NCI-H2029 treated with DMSO at 0.1 percent for 48 hours (cell line): ENCODE measurements at regions not wholly inside any gene's neighbourhood (a gene's known extent, or its start where the extent isn't known, plus 50 kb on each side); places are given as distances from the start of the nearest gene placed in this dataset.
A peak's percentile ranks its signal among the peaks of the same experiment; 100 is the strongest.

Experiments
- DNase-seq: peaks from one replicate; lab custom pipeline; 2025; lab: John Stamatoyannopoulos, UW

GRCh38 chr10:1882180-1882579 is 144.9 kb upstream of the ADARB2 start:
- no peak for DNase-seq

GRCh38 chr10:1881636-1882035 is 144.3 kb upstream of the ADARB2 start:
- DNase-seq: no peak

- no peak for DNase-seq
Measured at GRCh38 chr10:1874533-1874932, 137.2 kb upstream of the ADARB2 start.

GRCh38 chr10:1873661-1874315 is 136.5 kb upstream of the ADARB2 start:
- DNase-seq: no peak

- no peak for DNase-seq
Measured at GRCh38 chr10:1872151-1872726, 134.9 kb upstream of the ADARB2 start.

- no peak for DNase-seq
Measured at GRCh38 chr10:1870491-1870890, 133.2 kb upstream of the ADARB2 start.

GRCh38 chr10:1869861-1870260 is 132.5 kb upstream of the ADARB2 start:
- DNase-seq: no peak

GRCh38 chr10:1860351-1860750 is 123.0 kb upstream of the ADARB2 start:
- peak; percentile 16 for DNase-seq

GRCh38 chr10:1858547-1858946 is 121.2 kb upstream of the ADARB2 start:
- no peak for DNase-seq

GRCh38 chr10:1858048-1858447 is 120.7 kb upstream of the ADARB2 start:
- no peak for DNase-seq

- DNase-seq: no peak
Measured at GRCh38 chr10:1855911-1856310, 118.6 kb upstream of the ADARB2 start.

GRCh38 chr10:1854271-1854670 is 116.9 kb upstream of the ADARB2 start:
- no peak for DNase-seq

GRCh38 chr10:1853801-1854200 is 116.5 kb upstream of the ADARB2 start:
- DNase-seq: no peak

GRCh38 chr10:1852841-1853240 is 115.5 kb upstream of the ADARB2 start:
- no peak for DNase-seq

GRCh38 chr10:1851762-1852161 is 114.4 kb upstream of the ADARB2 start:
- no peak for DNase-seq

- no peak for DNase-seq
Measured at GRCh38 chr10:1850971-1851527, 113.7 kb upstream of the ADARB2 start.

GRCh38 chr10:1847361-1847760 is 110.0 kb upstream of the ADARB2 start:
- DNase-seq: no peak

- no peak for DNase-seq
Measured at GRCh38 chr10:1846032-1846431, 108.7 kb upstream of the ADARB2 start.

GRCh38 chr10:1841759-1842158 is 104.4 kb upstream of the ADARB2 start:
- no peak for DNase-seq

GRCh38 chr10:1829712-1830111 is 92.4 kb upstream of the ADARB2 start:
- no peak for DNase-seq

- no peak for DNase-seq
Measured at GRCh38 chr10:1824928-1825327, 87.6 kb upstream of the ADARB2 start.

GRCh38 chr10:1814556-1814955 is 77.2 kb upstream of the ADARB2 start:
- no peak for DNase-seq

GRCh38 chr10:1809139-1809741 is 71.9 kb upstream of the ADARB2 start:
- no peak for DNase-seq
